Psoas muscle (tissue), 7 donors: ENCODE measurements at regions not wholly inside any gene's neighbourhood (a gene's known extent, or its start where the extent isn't known, plus 50 kb on each side); places are given as distances from the start of the nearest gene placed in this dataset.

Experiments used
- ATAC-seq, 4 donors: fragments of 200-7000 bp; cut with Tn5 transposase; one replicate each; pipeline ENCODE4 v1.9.1; 2020; ENCODE audit warnings: moderate library complexity in 3 of 4, mild to moderate bottlenecking in 2 of 4
- DNase-seq, 2 donors: peaks; one replicate each; pipeline ENCODE4 v3.0.0-alpha.2; 2020
- H3K27ac ChIP-seq: fragments of 200-600 bp; one replicate; pipeline ENCODE4 v1.8.0; 2022
- H3K27me3 ChIP-seq, 3 donors: fragments of 200-600 bp in 1 of 3; one replicate each; pipeline versions ENCODE4 v1.6.1 to v1.8.0; 2013 to 2022; ENCODE audit warnings: low read length in 2 of 3, mild to moderate bottlenecking in 2 of 3, moderate library complexity in 1 of 3; ENCODE audit not compliant: insufficient read depth in 3 of 3
- H3K36me3 ChIP-seq, 2 donors: fragments of 200-600 bp in 1 of 2; one replicate each; pipeline versions ENCODE4 v1.6.1 to v1.8.0; 2013 to 2022; ENCODE audit warnings: low read depth in 1 of 2, mild to moderate bottlenecking in 1 of 2, moderate library complexity in 1 of 2; ENCODE audit not compliant: insufficient read depth in 1 of 2
- H3K4me1 ChIP-seq: fragments of 200-600 bp; one replicate; pipeline ENCODE4 v1.8.0; 2022
- H3K4me3 ChIP-seq: fragments of 200-600 bp; one replicate; pipeline ENCODE4 v1.8.0; 2022; ENCODE audit warnings: mild to moderate bottlenecking
- H3K9me3 ChIP-seq: fragments of 200-600 bp; one replicate; pipeline ENCODE4 v1.8.0; 2022
- CTCF ChIP-seq: fragments of 200-600 bp; IDR thresholded peaks from one replicate; pipeline ENCODE4 v1.8.0; 2022; ENCODE audit warnings: antibody characterized with exemption
- WGBS, 3 donors: extraction: QIAGEN DNeasy Blood & Tissue Kit; methylation state at CpG; one replicate each; pipeline versions ENCODE4 v1.1.6 to v1.1.7; 2013; 5-methylcytosine and 5-hydroxymethylcytosine counted together
- intact Hi-C, 2 donors: fragments of 100-400 bp; cut with DNase I; formaldehyde crosslinking; loops; one replicate each; pipeline versions ENCODE4 v1.11.0 to v1.14.2; 2022
- donor health status: healthy with polysubstance abuse.
- donor health status: DM: no; HTN: no; CAD: no; lungs with moderate emphysema.
- donor health status: Bipolar disorder and iron deficiency.
- donor health status: healthy.
- donor health status: DM: yes; HTN: yes; CAD: no.
- donor health status: DM: no; HTN: no; CAD: no.
- donor health status: DM: yes; HTN: yes; CAD: no.

- Histone ChIP-seq H3K27ac (no peak overlapping the region), H3K27me3 (no peaks in the 10 kb centered on the region), H3K9me3 (no peaks in the 10 kb centered on the region), H3K4me3 (no peak overlapping the region), H3K36me3 (no peaks in the 10 kb centered on the region), H3K4me1 (no peaks in the 10 kb centered on the region)
- ATAC-seq (no peak), DNase-seq (no peak)
- intact Hi-C loops: no loop called here
- TF ChIP-seq CTCF: no peak
- 73 to 89% (median 78%) methylated on average over 2 of the region's 2 CpGs for WGBS, 3 donors
These were observed 100.8 kb upstream of the DOCK1 start for GRCh38 chr10:126804396-126804795.

GRCh38 chr10:126806498-126806897 is 98.7 kb upstream of the DOCK1 start:
- Histone ChIP-seq H3K36me3 (no peaks in the 10 kb centered on the region), H3K4me3 (no peak overlapping the region), H3K9me3 (no peaks in the 10 kb centered on the region), H3K27ac (no peak overlapping the region), H3K4me1 (no peaks in the 10 kb centered on the region), H3K27me3 (no peaks in the 10 kb centered on the region)
- TF ChIP-seq CTCF: no peak
- DNase-seq (no peak), ATAC-seq (no peak)
- 80 to 89% (median 84%) methylated on average over 2 of the region's 2 CpGs for WGBS, 3 donors
- intact Hi-C loops: no loop called here

DNA sequence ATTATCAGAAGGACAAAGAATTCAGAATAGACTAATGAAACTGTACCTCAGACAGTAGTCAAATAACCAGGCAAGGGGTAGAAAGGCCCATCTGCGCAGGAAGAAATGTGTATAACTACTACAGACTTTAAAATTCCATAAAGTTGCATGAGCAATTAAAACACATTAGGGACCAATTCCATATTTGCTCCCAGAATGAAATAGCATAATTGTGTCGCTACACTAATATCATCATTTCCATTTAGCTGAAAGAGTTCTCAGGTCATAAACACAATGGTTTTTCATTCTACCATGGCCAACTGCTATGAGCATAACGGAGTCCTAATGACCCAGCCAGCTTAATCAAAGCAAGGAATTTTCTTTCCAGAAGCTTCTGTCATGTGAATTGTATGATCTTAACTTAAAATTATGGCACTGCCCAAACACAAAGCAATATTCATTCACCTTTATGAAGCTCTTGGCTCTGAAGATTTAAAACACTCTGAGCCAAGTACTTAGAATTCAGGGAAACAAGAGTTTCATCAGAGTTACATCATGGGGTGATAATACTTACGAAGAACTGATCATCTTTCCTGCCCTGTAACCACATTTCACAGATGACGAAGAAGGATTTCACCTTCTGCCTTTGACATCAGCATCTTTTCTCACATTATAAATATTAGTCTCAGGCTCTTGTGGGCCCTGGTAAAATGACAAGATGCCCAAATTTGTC is 98.1 kb upstream of the DOCK1 start:
- Histone ChIP-seq H3K27ac (no peak overlapping the region), H3K4me1 (no peaks in the 10 kb centered on the region), H3K36me3 (no peaks in the 10 kb centered on the region), H3K27me3 (no peaks in the 10 kb centered on the region), H3K4me3 (no peak overlapping the region), H3K9me3 (no peaks in the 10 kb centered on the region)
- ATAC-seq (no peak), DNase-seq (no peak)
- intact Hi-C loops: no loop called here
- WGBS, 3 donors: 74 to 91% (median 82%) methylated on average over 5 of the region's 5 CpGs
- no peak for TF ChIP-seq CTCF

- 23 to 51% (median 48%) methylated on average over 2 of the region's 2 CpGs for WGBS, 3 donors
- no peak overlapping the region for H3K4me3 ChIP-seq
- DNase-seq: no peak
- H3K27me3 ChIP-seq: no peaks in the 10 kb centered on the region
- H3K9me3 ChIP-seq: no peaks in the 10 kb centered on the region
- no peak for TF ChIP-seq CTCF
- H3K36me3 ChIP-seq: no peaks in the 10 kb centered on the region
- intact Hi-C loops: no loop called here
- H3K27ac ChIP-seq: no peak overlapping the region
- no peak for ATAC-seq
- H3K4me1 ChIP-seq: no peaks in the 10 kb centered on the region
These were observed 97.1 kb upstream of the DOCK1 start for GRCh38 chr10:126808103-126808502.

DNA sequence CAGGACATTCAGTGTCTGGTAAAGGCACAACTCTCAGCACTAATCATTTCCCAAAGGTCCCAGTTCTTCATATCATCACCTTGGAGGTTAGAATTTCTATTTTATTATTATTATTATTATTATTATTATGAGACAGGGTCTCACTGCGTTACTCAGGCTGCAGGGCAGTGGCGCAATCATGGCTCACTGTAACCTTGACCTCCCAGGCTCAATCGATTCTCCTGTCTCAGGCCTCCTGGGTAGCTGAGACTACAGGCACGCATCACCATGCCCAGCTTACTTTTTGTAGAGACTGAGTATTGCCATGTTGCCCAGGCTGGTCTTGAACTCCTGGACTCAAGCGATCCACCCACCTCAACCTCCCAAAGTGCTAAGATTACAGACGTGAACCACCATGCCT is 91.8 kb upstream of the DOCK1 start:
- WGBS, 3 donors: 92 to 93% (median 93%) methylated on average over 6 of the region's 6 CpGs
- Histone ChIP-seq H3K4me1 (no peaks in the 10 kb centered on the region), H3K36me3 (no peaks in the 10 kb centered on the region), H3K9me3 (no peaks in the 10 kb centered on the region), H3K27me3 (no peaks in the 10 kb centered on the region), H3K27ac (no peak overlapping the region), H3K4me3 (no peak overlapping the region)
- intact Hi-C loops: no loop called here
- ATAC-seq (no peak), DNase-seq (no peak)
- no peak for TF ChIP-seq CTCF
